Prostate gland (tissue), 2 donors: ENCODE measurements at regions not wholly inside any gene's neighbourhood (a gene's known extent, or its start where the extent isn't known, plus 50 kb on each side); places are given as distances from the start of the nearest gene placed in this dataset.
"Not testable (repeated sequence)": the region's sequence is repeated elsewhere in the genome, so short reads cannot be mapped to it uniquely, and the experiment has no call there.

Experiments
- DNase-seq: peaks from one replicate; pipeline ENCODE4 v3.0.0-alpha.2; 2019; ENCODE audit warnings: low spot score
- H3K27ac ChIP-seq, 2 donors: fragments of 200-600 bp; sonication (generic); 2 replicates each; pipeline ENCODE4 v1.5.1; 2017 to 2019
- H3K27me3 ChIP-seq: fragments of 200-600 bp; sonication (generic); replicated peaks from 2 replicates; pipeline ENCODE4 v1.5.1; 2019; ENCODE audit not compliant: insufficient read depth
- H3K36me3 ChIP-seq, 2 donors: fragments of 200-600 bp; sonication (generic); 1 replicate in 1 of 2; 2 replicates in 1 of 2; pipeline versions ENCODE4 v1.5.1 to v1.8.1; 2017 to 2019
- H3K4me1 ChIP-seq: fragments of 200-600 bp; sonication (generic); replicated peaks from 2 replicates; pipeline ENCODE4 v1.5.1; 2019
- H3K4me3 ChIP-seq, 2 donors: fragments of 200-600 bp; sonication (generic); 2 replicates each; pipeline ENCODE4 v1.5.1; 2017 to 2019
- H3K9me3 ChIP-seq: fragments of 200-600 bp; sonication (generic); 2 replicates; pipeline ENCODE4 v1.5.1; 2017
- POLR2A ChIP-seq: fragments of 450-650 bp; IDR thresholded peaks from one replicate; pipeline ENCODE4 v1.6.1; 2016; ENCODE audit warnings: antibody characterized with exemption, mild to moderate bottlenecking
- POLR2AphosphoS5 ChIP-seq: sonication (generic); formaldehyde crosslinking; IDR thresholded peaks from one replicate; pipeline ENCODE4 v1.6.1; 2017; ENCODE audit warnings: antibody characterized with exemption
- WGBS: methylation state at CpG from one replicate; pipeline ENCODE4 v1.1.5; 2018; 5-methylcytosine and 5-hydroxymethylcytosine counted together
- intact Hi-C: fragments of 100-400 bp; cut with DNase I; formaldehyde crosslinking; loops from one replicate; pipeline ENCODE4 v1.14.2; 2022
- TF ChIP-seq, protein P1 (sequence below), 4 experiments: fragments of 200-600 bp in 2 of 4; fragments of 450-650 bp in 2 of 4; sonication (generic) in 2 of 4; IDR thresholded peaks; 1 replicate in 3 of 4; 2 replicates in 1 of 4; pipeline ENCODE4 v1.5.1; 2016 to 2019; ENCODE audit warnings: antibody characterized with exemption in 4 of 4, mild to moderate bottlenecking in 2 of 4, moderate library complexity in 2 of 4

DNA sequence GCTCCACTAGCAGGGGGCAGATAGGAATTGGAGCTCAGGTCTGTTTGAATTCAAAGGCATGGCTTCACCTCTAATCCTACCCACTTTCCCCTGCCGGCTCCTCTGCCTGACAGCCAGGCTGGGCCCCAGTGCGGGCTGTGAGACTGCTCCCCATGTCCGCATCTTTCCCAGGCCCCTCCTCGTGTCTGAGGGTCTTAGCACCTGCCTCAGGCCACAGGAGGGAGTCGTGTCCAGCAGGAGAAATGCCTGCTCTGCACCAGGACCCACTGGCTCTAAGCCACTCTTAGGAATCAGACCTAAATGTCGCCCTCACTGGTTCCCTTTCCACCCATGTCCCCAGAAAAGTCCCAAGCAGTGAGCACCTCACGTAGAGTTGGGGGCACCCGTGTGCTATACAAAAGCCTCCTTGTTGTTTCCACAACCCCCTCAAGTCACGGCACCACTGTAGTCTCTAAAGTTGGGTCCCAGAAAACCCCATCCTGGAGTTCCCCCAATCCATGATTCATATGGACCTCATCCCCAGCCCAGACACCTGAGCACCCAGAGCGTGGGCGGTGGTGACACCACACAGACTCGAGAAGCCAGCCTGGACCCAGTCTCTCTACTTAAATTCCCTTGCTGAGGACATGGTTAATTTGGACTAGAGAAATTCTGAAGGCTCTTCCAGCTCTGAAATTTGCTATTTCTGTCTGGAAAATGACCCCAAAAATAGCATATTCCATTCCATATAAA lies 466.4 kb upstream of the ZMIZ1 start:
- no peaks in the 10 kb centered on the region for H3K9me3 ChIP-seq
- H3K4me3 ChIP-seq = no peak overlapping the region
- intact Hi-C loops = no loop called here
- TF ChIP-seq POLR2AphosphoS5 (no peak), POLR2A (no peak)
- TF ChIP-seq, protein P1, sequence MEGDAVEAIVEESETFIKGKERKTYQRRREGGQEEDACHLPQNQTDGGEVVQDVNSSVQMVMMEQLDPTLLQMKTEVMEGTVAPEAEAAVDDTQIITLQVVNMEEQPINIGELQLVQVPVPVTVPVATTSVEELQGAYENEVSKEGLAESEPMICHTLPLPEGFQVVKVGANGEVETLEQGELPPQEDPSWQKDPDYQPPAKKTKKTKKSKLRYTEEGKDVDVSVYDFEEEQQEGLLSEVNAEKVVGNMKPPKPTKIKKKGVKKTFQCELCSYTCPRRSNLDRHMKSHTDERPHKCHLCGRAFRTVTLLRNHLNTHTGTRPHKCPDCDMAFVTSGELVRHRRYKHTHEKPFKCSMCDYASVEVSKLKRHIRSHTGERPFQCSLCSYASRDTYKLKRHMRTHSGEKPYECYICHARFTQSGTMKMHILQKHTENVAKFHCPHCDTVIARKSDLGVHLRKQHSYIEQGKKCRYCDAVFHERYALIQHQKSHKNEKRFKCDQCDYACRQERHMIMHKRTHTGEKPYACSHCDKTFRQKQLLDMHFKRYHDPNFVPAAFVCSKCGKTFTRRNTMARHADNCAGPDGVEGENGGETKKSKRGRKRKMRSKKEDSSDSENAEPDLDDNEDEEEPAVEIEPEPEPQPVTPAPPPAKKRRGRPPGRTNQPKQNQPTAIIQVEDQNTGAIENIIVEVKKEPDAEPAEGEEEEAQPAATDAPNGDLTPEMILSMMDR (IDR thresholded peaks at IDR 0.05) = no peak
- no peak for DNase-seq
- H3K27ac ChIP-seq = no peak overlapping the region
- H3K27me3 ChIP-seq = no peaks in the 10 kb centered on the region
- no peaks in the 10 kb centered on the region for H3K36me3 ChIP-seq
- 87% methylated on average over 12 of the region's 12 CpGs for WGBS
- no peaks in the 10 kb centered on the region for H3K4me1 ChIP-seq

DNA sequence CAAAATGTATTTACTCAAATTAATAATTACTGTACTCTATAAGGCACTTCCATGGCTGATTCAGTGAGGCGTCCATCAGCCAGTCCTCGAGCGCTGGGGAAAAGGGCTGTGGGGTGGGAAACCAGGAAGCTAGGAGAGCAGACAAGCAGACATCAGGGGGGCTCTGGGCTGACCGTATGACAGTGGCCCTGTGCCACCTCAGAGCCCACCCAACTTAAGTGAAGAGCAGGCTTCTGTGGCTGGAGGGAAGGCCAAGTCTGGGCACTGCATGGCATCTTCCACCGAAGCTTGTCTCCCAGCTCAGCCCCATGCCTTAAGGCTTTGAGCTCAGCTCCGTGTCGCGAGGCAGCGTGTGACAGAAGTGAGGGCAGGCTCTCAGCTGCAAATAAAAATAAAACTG lies 464.5 kb upstream of the ZMIZ1 start:
- intact Hi-C loops = no loop called here
- no peaks in the 10 kb centered on the region for H3K4me1 ChIP-seq
- WGBS = 84% methylated on average over 9 of the region's 9 CpGs
- DNase-seq = no peak
- no peak overlapping the region for H3K4me3 ChIP-seq
- no peak overlapping the region for H3K27ac ChIP-seq
- H3K36me3 ChIP-seq = no peaks in the 10 kb centered on the region
- no peaks in the 10 kb centered on the region for H3K27me3 ChIP-seq
- no peaks in the 10 kb centered on the region for H3K9me3 ChIP-seq
- no peak for TF ChIP-seq POLR2A
- TF ChIP-seq, protein P1 (IDR thresholded peaks at IDR 0.05) = no peak
- TF ChIP-seq POLR2AphosphoS5 = no peak

DNA sequence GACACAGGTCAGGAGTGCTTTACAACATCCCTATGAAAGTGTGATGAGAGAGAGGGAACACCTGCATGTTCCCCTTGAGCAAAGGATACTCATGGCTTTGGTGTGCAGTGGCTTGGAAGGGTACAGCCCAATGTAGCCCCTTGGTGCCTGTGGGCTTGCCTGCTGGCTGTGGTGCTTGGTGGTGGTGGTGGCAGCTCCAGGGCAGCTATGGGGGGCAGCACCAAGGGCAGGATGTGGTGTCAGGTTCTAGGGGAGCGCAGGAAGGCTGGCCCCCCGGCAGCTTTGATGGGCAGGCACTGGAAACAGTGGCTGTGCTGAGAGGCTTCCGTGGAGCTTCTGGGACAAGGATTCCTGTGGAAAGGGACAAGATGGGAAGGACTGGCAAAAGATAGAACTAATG lies 464.0 kb upstream of the ZMIZ1 start:
- Histone ChIP-seq H3K4me3 (no peak overlapping the region), H3K9me3 (no peaks in the 10 kb centered on the region), H3K36me3 (no peaks in the 10 kb centered on the region), H3K27me3 (no peaks in the 10 kb centered on the region), H3K27ac (no peak overlapping the region), H3K4me1 (no peaks in the 10 kb centered on the region)
- TF ChIP-seq, protein P1 (IDR thresholded peaks at IDR 0.05) = no peak
- TF ChIP-seq POLR2A = no peak
- TF ChIP-seq POLR2AphosphoS5 = no peak
- intact Hi-C loops = no loop called here
- WGBS = 86% methylated on average over 3 of the region's 3 CpGs
- no peak for DNase-seq

DNA sequence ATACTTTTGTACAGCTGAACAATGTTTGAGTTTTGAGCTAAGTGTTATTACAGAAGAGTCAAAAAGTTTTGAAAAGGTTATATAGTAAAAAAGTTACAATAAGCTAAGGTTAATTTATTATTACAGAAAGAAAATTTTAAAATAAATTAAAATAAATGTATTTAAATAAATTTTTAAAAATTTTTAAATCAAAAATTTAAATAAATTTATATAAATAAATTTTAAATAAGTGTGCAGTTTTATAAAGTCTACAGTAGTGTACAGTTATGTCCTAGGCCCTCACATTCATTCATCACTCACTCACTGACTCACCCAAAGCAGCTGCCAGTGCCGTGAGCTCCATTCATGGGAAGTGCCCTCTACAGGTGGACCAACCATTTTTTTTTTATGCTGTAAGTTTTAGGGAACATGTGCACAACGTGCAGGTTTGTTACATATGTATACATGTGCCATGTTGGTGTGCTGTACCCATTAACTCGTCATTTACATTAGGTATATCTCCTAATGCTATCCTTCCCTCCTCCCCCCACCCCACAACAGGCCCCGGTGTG lies 462.9 kb upstream of the ZMIZ1 start:
- intact Hi-C loops = no loop called here
- Histone ChIP-seq H3K4me3 (no peak overlapping the region), H3K4me1 (no peaks in the 10 kb centered on the region), H3K36me3 (no peaks in the 10 kb centered on the region), H3K9me3 (no peaks in the 10 kb centered on the region), H3K27me3 (no peaks in the 10 kb centered on the region), H3K27ac (no peak overlapping the region)
- no peak for TF ChIP-seq POLR2A
- TF ChIP-seq POLR2AphosphoS5 = no peak
- TF ChIP-seq, protein P1 (IDR thresholded peaks at IDR 0.05) = no peak
- 78% methylated on average over 4 of the region's 4 CpGs for WGBS
- no peak for DNase-seq

DNA sequence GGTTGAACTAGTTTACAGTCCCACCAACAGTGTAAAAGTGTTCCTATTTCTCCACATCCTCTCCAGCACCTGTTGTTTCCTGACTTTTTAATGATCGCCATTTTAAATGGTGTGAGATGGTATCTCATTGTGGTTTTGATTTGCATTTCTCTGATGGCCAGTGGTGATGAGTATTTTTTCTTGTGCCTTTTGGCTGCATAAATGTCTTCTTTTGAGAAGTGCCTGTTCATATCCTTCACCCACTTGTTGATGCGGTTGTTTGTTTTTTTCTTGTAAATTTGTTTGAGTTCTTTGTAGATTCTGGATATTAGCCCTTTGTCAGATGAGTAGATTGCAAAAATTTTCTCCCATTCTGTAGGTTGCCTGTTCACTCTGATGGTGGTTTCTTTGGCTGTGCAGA lies 462.0 kb upstream of the ZMIZ1 start:
- H3K9me3 ChIP-seq, H3K4me3 ChIP-seq, H3K27ac ChIP-seq, intact Hi-C loops, H3K4me1 ChIP-seq, H3K27me3 ChIP-seq, DNase-seq, H3K36me3 ChIP-seq: not testable (repeated sequence)
- WGBS = 89% methylated on average over 2 of the region's 2 CpGs
